GM18951 (cell line): ENCODE measurements at regions not wholly inside any gene's neighbourhood (a gene's known extent, or its start where the extent isn't known, plus 50 kb on each side); places are given as distances from the start of the nearest gene placed in this dataset.

Experiments
- POLR2A ChIP-seq: IDR thresholded peaks from 4 replicates; pipeline ENCODE4 v1.6.1; 2011; ENCODE audit warnings: mild to moderate bottlenecking; ENCODE audit not compliant: insufficient read length, insufficient read depth; ENCODE audit errors: extremely low read depth
- in situ Hi-C: fragments of 300-500 bp; cut with MboI; formaldehyde crosslinking; loops from one replicate; pipeline ENCODE4 v1.12.0; 2022; ENCODE audit warnings: low sequenced_read_pairs, mixed read lengths, inconsistent platforms; ENCODE audit not compliant: unreplicated experiment

DNA sequence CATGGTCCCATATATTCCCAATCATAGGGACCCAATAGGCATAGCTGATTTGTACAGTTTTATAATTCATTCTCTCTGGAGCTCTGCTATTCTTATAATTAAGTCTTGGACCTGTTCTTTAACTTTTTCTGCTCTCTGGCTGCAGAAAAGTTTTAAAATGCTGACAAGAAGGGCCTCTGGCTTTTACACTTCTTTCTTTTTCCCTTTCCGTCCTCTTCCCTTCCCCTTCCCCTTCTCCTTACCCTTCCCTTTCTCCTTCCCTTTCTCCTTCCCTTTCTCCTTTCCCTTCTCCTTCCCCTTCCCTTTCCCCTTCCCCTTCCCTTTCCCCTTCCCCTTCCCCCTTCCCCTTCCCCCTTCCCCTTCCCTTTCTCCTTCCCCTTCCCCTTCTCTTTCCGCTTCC lies 101.3 kb upstream of the TPK1 start:
- in situ Hi-C loops = no loop called here
- TF ChIP-seq POLR2A = no peak

DNA sequence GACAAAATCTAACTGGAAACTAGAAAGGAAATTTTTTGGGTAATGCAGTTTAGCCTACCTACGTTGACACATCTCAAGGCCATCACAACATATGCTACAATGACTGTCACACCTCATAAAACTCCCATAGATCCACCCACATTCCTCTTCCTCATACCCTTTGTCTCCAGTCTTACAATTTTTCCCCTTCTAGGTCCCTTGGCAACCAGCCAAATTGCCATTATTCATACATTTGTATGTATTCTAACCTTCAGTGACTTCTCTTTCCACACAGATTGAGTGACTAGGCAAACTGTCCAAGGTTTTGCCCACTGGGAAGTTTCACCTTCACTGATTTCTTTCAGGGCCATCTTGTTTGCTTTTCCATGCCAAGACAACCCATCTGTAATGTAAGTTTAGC lies 100.5 kb upstream of the TPK1 start:
- TF ChIP-seq POLR2A = no peak
- in situ Hi-C loops = no loop called here

DNA sequence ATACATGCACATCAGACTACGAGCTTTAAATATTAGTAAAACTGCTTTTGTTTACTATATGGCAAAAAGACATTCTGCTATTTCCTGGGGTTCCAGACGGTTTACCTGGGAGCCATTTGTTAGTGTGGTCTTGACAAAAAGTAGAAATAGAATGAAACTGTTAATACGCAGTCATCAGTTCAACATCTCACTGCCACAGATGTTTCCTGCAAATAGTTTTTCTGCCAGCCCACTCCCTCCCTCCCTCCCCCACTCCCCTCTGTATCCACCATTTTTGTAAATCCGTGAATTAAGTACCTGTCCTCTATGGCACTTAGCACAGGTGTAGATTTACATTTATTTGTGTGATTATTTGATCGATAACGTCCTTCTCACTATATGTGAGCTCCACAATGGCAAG lies 74.6 kb upstream of the TPK1 start:
- in situ Hi-C loops = no loop called here
- no peak for TF ChIP-seq POLR2A

- no peak for TF ChIP-seq POLR2A
- in situ Hi-C loops = no loop called here
Observed at GRCh38 chr7:144908943-144909556, 73.2 kb upstream of the TPK1 start.

- in situ Hi-C loops = no loop called here
Observed at GRCh38 chr7:144908324-144908723, 72.5 kb upstream of the TPK1 start.

DNA sequence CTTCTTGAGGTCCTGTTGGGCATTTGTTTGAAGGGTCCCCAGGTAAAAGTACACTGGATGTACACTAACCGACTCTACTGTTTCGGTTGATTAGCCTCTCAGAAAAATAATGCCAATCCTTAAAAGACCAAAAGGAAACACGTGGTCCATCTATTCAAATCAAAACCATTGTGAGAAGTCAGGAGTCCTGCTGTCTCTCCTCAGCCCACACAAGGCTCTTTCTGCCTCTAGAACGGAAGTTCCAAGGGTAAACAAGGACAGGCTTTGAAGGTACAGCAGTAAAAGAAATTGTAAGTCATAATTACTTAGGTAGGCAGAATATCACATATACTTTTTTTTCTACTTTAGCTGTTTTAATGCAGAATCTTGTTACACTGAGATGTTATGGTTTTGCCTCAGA lies 71.7 kb upstream of the TPK1 start:
- in situ Hi-C loops = no loop called here
- no peak for TF ChIP-seq POLR2A

More at GRCh38 chr7:144908324-144908723, 72.5 kb upstream of the TPK1 start:
- TF ChIP-seq POLR2A = no peak

GRCh38 chr7:144903201-144903600 lies 67.3 kb upstream of the TPK1 start:
- in situ Hi-C loops = no loop called here
- TF ChIP-seq POLR2A = no peak

GRCh38 chr7:144892761-144893160 lies 56.9 kb upstream of the TPK1 start:
- in situ Hi-C loops = no loop called here
- TF ChIP-seq POLR2A = no peak
